K562 (cell line): ENCODE measurements at regions not wholly inside any gene's neighbourhood (a gene's known extent, or its start where the extent isn't known, plus 50 kb on each side); places are given as distances from the start of the nearest gene placed in this dataset.

ENCODE experiments used
- ATAC-seq: fragments of 200-7000 bp; cut with Tn5 transposase; 3 replicates; pipeline ENCODE4 v1.9.1; 2020; ENCODE audit warnings: moderate library complexity
- BruUV-seq: library from RNA; stranded (reverse); fragments of 400-500 nt; replicated peaks from 2 replicates; lab custom pipeline; 2021; lab: Mats Ljungman, UMichigan
- CTCF ChIA-PET: fragments of 300-600 bp; formaldehyde crosslinking; extraction: SDS; loops from one replicate; lab custom pipeline; 2021; ENCODE audit warnings: low intra/inter-chr PET ratio; lab: Yijun Ruan, JAX
- POLR2A ChIA-PET: fragments of 300-600, 350-650 bp; sonication (Branson Sonifier 250); formaldehyde crosslinking; extraction: SDS; loops from one replicate; lab custom pipeline; 2021; ENCODE audit warnings: antibody characterized with exemption, inconsistent platforms; lab: Yijun Ruan, JAX
- DNase-seq, 4 experiments: peaks; one replicate each; pipeline versions ENCODE4 v3.0.0 to v3.0.0-alpha.2; 2011 to 2018; ENCODE audit warnings: low spot score in 3 of 4, mixed read lengths in 3 of 4; ENCODE audit errors: extremely low read depth in 1 of 4
- FAIRE-seq: peaks from 2 replicates; lab custom pipeline; 2011; peaks lifted over from hg19 to GRCh38; lab: Jason Lieb, UNC
- H2AFZ ChIP-seq: 2 replicates; pipeline ENCODE4 v1.6.0; 2011; ENCODE audit warnings: low read depth, low read length, control low read depth, inconsistent platforms
- H3K27ac ChIP-seq: fragments of 200-600 bp; 3 replicates; pipeline ENCODE4 v1.8.0; 2011; ENCODE audit warnings: low read depth, mild to moderate bottlenecking, control low read depth, inconsistent platforms, low read length, moderate library complexity, mixed read lengths; ENCODE audit errors: extremely low read depth
- H3K27me3 ChIP-seq, 2 experiments: fragments of 300-600 bp in 1 of 2; 2 replicates in 1 of 2; 3 replicates in 1 of 2; pipeline versions ENCODE4 v1.6.0 to v1.8.0; 2011; ENCODE audit warnings: inconsistent platforms in 2 of 2, low read length in 2 of 2, mild to moderate bottlenecking in 1 of 2, mixed read lengths in 1 of 2, moderate library complexity in 1 of 2; ENCODE audit not compliant: control insufficient read depth in 2 of 2, insufficient read depth in 2 of 2
- H3K36me3 ChIP-seq: fragments of 300-600 bp; 3 replicates; pipeline ENCODE4 v1.8.0; 2011; ENCODE audit warnings: mild to moderate bottlenecking, low read length, inconsistent platforms; ENCODE audit not compliant: control insufficient read depth, insufficient read depth
- H3K4me1 ChIP-seq, 2 experiments: fragments of 200-600 bp in 1 of 2; replicated peaks in 1 of 2; 2 replicates in 1 of 2; 3 replicates in 1 of 2; pipeline versions ENCODE4 v1.5.1 to v1.8.0; 2011; ENCODE audit warnings: inconsistent platforms in 2 of 2, low read length in 2 of 2, mild to moderate bottlenecking in 1 of 2, mixed read lengths in 1 of 2, moderate library complexity in 1 of 2; ENCODE audit not compliant: control insufficient read depth in 2 of 2, insufficient read depth in 2 of 2
- H3K4me2 ChIP-seq: 2 replicates; pipeline ENCODE4 v1.6.1; 2011; ENCODE audit warnings: low read length, control low read depth, inconsistent platforms, mixed read lengths; ENCODE audit not compliant: insufficient read depth
- H3K4me3 ChIP-seq: fragments of 200-600 bp; sonication (generic), shearing (Covaris generic); 2 replicates; pipeline ENCODE4 v1.5.1; 2016; ENCODE audit warnings: control low read depth, inconsistent platforms
- H3K79me2 ChIP-seq: fragments of 200-600 bp; 3 replicates; pipeline ENCODE4 v1.8.0; 2011; ENCODE audit warnings: low read length, inconsistent platforms; ENCODE audit not compliant: control insufficient read depth, insufficient read depth
- H3K9ac ChIP-seq, 2 experiments: 2 replicates each; pipeline versions ENCODE4 v1.6.0 to v1.6.1; 2011; ENCODE audit warnings: low read depth in 2 of 2, low read length in 2 of 2, control low read depth in 1 of 2, inconsistent platforms in 1 of 2, mild to moderate bottlenecking in 1 of 2, mixed read lengths in 1 of 2; ENCODE audit not compliant: insufficient read depth in 1 of 2
- H3K9me1 ChIP-seq: one replicate; pipeline ENCODE4 v1.6.0; 2011; ENCODE audit warnings: inconsistent platforms, mild to moderate bottlenecking, low read length, moderate library complexity; ENCODE audit not compliant: control insufficient read depth, insufficient read depth
- H3K9me3 ChIP-seq: replicated peaks from 2 replicates; pipeline ENCODE4 v1.5.1; 2011; ENCODE audit warnings: low read depth, low read length, inconsistent platforms; ENCODE audit not compliant: control insufficient read depth, insufficient read depth
- H4K20me1 ChIP-seq: replicated peaks from 2 replicates; pipeline ENCODE4 v1.6.1; 2011; ENCODE audit warnings: low read length, inconsistent platforms, mixed read lengths; ENCODE audit not compliant: control insufficient read depth, insufficient read depth
- ATF1 ChIP-seq, 2 experiments: fragments of 450-650 bp in 1 of 2; IDR thresholded peaks; 2 replicates each; pipeline ENCODE4 v1.6.1; 2016; ENCODE audit warnings: missing compliant biosample characterization in 1 of 2, missing genetic modification characterization in 1 of 2
- ETV6 ChIP-seq, 3 experiments: fragments of 150-350 bp in 1 of 3; sonication (generic) in 1 of 3; formaldehyde crosslinking in 1 of 3; IDR thresholded peaks; 2 replicates each; pipeline versions ENCODE4 v1.6.1 to v1.8.0; 2014 to 2022; ENCODE audit warnings: borderline replicate concordance in 2 of 3, low read depth in 2 of 3, antibody characterized with exemption in 1 of 3, low read length in 1 of 3, mild to moderate bottlenecking in 1 of 3, missing genetic modification reagents in 1 of 3
- FOXJ2 ChIP-seq: fragments of 200-800 bp; sonication (Bioruptor generic); IDR thresholded peaks from 2 replicates; pipeline ENCODE4 v1.6.1; 2016; ENCODE audit warnings: missing genetic modification characterization, missing compliant biosample characterization
- FOXK1 ChIP-seq: sonication (generic); formaldehyde crosslinking; IDR thresholded peaks from 2 replicates; pipeline ENCODE4 v1.8.0; 2022; ENCODE audit warnings: missing genetic modification reagents, mild to moderate bottlenecking, borderline replicate concordance
- NFIX ChIP-seq: fragments of 250-450 bp; sonication (Bioruptor Pico); IDR thresholded peaks from 2 replicates; pipeline ENCODE4 v1.4.0; 2020; ENCODE audit warnings: low read depth, mild to moderate bottlenecking, moderate library complexity
- NR1H2 ChIP-seq: sonication (generic); formaldehyde crosslinking; IDR thresholded peaks from 2 replicates; pipeline ENCODE4 v1.4.0; 2020; ENCODE audit warnings: mild to moderate bottlenecking, missing genetic modification reagents
- PKNOX1 ChIP-seq: fragments of 450-650 bp; IDR thresholded peaks from 2 replicates; pipeline ENCODE4 v1.6.1; 2016
- RBM17 ChIP-seq: fragments of 200-400 bp; formaldehyde crosslinking; IDR thresholded peaks from 2 replicates; pipeline ENCODE4 v1.6.1; 2017; ENCODE audit warnings: low read depth, mild to moderate bottlenecking, low read length, borderline replicate concordance
- RBM34 ChIP-seq: fragments of 200-400 bp; formaldehyde crosslinking; IDR thresholded peaks from 2 replicates; pipeline ENCODE4 v1.6.1; 2018; ENCODE audit warnings: low read length, borderline replicate concordance; ENCODE audit not compliant: insufficient read depth
- SMC3 ChIP-seq: conservative IDR thresholded peaks from 2 replicates; pipeline ENCODE4 v1.6.1; 2011; ENCODE audit warnings: low read depth, low read length, improper control_type of control experiment; ENCODE audit not compliant: insufficient read depth
- TCF7L2 ChIP-seq: fragments of 150-350 bp; IDR thresholded peaks from 2 replicates; pipeline ENCODE4 v1.6.1; 2016; ENCODE audit warnings: low read depth, mild to moderate bottlenecking, low read length, moderate library complexity
- ZNF740 ChIP-seq, 3 experiments: fragments of 200-800 bp in 1 of 3; sonication (Bioruptor generic) in 1 of 3; sonication (generic) in 1 of 3; formaldehyde crosslinking in 1 of 3; IDR thresholded peaks; 2 replicates each; pipeline versions ENCODE4 v1.6.1 to v1.8.0; 2016 to 2022; ENCODE audit warnings: mild to moderate bottlenecking in 2 of 3, missing compliant biosample characterization in 2 of 3, missing genetic modification characterization in 2 of 3, missing genetic modification reagents in 1 of 3
- WGBS: fragments of 100-300 bp; shearing (Covaris generic); methylation state at CpG from one replicate; pipeline ENCODE4 v1.1.6; 2016; ENCODE audit warnings: low coverage, mixed read lengths; ENCODE audit not compliant: insufficient coverage; ENCODE audit errors: missing lambda C conversion rate; 5-methylcytosine and 5-hydroxymethylcytosine counted together
- in situ Hi-C: fragments of 300-500 bp; cut with MboI; formaldehyde crosslinking; loops from 4 replicates; pipeline ENCODE4 v1.15.0; 2018; ENCODE audit warnings: inconsistent platforms, mixed read lengths
- intact Hi-C: fragments of 100-400 bp; cut with micrococcal nuclease; formaldehyde crosslinking; loops from 2 replicates; pipeline ENCODE4 v1.14.2; 2022

GRCh38 chr2:209114588-209115240 lies 309.1 kb upstream of the MAP2 start (continued):
- TF ChIP-seq ATF1 (CRISPR knock-in tag; IDR thresholded peaks at IDR 0.05), result no peak
- no peak for TF ChIP-seq ATF1 (tag; IDR thresholded peaks at IDR 0.05)
- TF ChIP-seq PKNOX1, result peak; percentile 9; the same call in 1 of the 2 replicates
- TF ChIP-seq FOXK1 (CRISPR knock-in tag), result no peak
- TF ChIP-seq RBM17, result no peak
- no peak for TF ChIP-seq ETV6 (IDR thresholded peaks at IDR 0.05; ENCODE audit: borderline replicate concordance in 1 of 2, low read depth in 2 of 2, low read length in 1 of 2)
- TF ChIP-seq ETV6 (CRISPR knock-in tag; IDR thresholded peaks at IDR 0.05; ENCODE audit: borderline replicate concordance), result no peak
- TF ChIP-seq, all 486 proteins: peak for 5

GRCh38 chr2:209121691-209122090 lies 302.2 kb upstream of the MAP2 start:
- FAIRE-seq (no peak), DNase-seq (no peak), ATAC-seq (no peak)
- Histone ChIP-seq H3K9me3 (no peaks in the 10 kb centered on the region), H2AFZ (no peak overlapping the region), H3K36me3 (no peaks in the 10 kb centered on the region), H3K4me3 (no peak overlapping the region), H3K27me3 (no peaks in the 10 kb centered on the region), H3K27ac (no peak overlapping the region), H3K4me2 (no peak overlapping the region), H3K9ac (no peak overlapping the region), H3K79me2 (no peaks in the 10 kb centered on the region), H3K9me1 (no peaks in the 10 kb centered on the region), H4K20me1 (no peaks in the 10 kb centered on the region)
- 5% methylated on average over 2 of the region's 2 CpGs for WGBS
- intact Hi-C loops, result no loop called here
- in situ Hi-C loops, result no loop called here
- POLR2A ChIA-PET, result no interaction called here
- no TSS peak for BruUV-seq
- TF ChIP-seq NFIX, result no peak
- TF ChIP-seq TCF7L2, result no peak
- TF ChIP-seq SMC3, result no peak
- TF ChIP-seq FOXJ2 (tag), result no peak
- no peak for TF ChIP-seq ZNF740 (CRISPR knock-in tag; IDR thresholded peaks at IDR 0.05)
- no peak for TF ChIP-seq ZNF740 (tag; IDR thresholded peaks at IDR 0.05)
- no peak for TF ChIP-seq RBM34
- TF ChIP-seq NR1H2 (CRISPR knock-in tag), result no peak
- TF ChIP-seq, all 486 proteins: peak for 0
- CTCF ChIA-PET, result no interaction called here
- H3K4me1 ChIP-seq, result no peaks in the 10 kb centered on the region
